Activated CD4-positive, CD25-positive, alpha-beta regulatory T cell treated with anti-CD3 and anti-CD28 coated beads, Interleukin-2, amount 50 U/mL, for 24 hours (primary cell): ENCODE measurements at regions not wholly inside any gene's neighbourhood (a gene's known extent, or its start where the extent isn't known, plus 50 kb on each side); places are given as distances from the start of the nearest gene placed in this dataset.

Experiments
- ATAC-seq, 2 donors: fragments of 150-1000 bp; cut with Tn5 transposase; one replicate each; pipeline ENCODE4 v1.10.0; 2021; ENCODE audit warnings: mild to moderate bottlenecking in 1 of 2, moderate library complexity in 1 of 2

GRCh38 chr16:80489173-80489572 lies 51.6 kb upstream of the DYNLRB2 start:
- no peak for ATAC-seq

GRCh38 chr16:80488167-80488566 lies 52.6 kb upstream of the DYNLRB2 start:
- no peak for ATAC-seq

GRCh38 chr16:80480664-80481063 lies 60.1 kb upstream of the DYNLRB2 start:
- no peak for ATAC-seq

GRCh38 chr16:80477838-80478237 lies 63.0 kb upstream of the DYNLRB2 start:
- ATAC-seq = no peak

GRCh38 chr16:80468029-80468428 lies 72.8 kb upstream of the DYNLRB2 start:
- no peak for ATAC-seq

GRCh38 chr16:80466024-80466987 lies 74.5 kb upstream of the DYNLRB2 start:
- ATAC-seq = peak; percentile 61 to 76

GRCh38 chr16:80463751-80464495 lies 76.9 kb upstream of the DYNLRB2 start:
- no peak for ATAC-seq

GRCh38 chr16:80463326-80463725 lies 77.5 kb upstream of the DYNLRB2 start:
- ATAC-seq = no peak

- no peak for ATAC-seq
Measured at GRCh38 chr16:80462917-80463316, 77.9 kb upstream of the DYNLRB2 start.

GRCh38 chr16:80460988-80461387 lies 79.8 kb upstream of the DYNLRB2 start:
- no peak for ATAC-seq

GRCh38 chr16:80459966-80460365 lies 80.8 kb upstream of the DYNLRB2 start:
- no peak for ATAC-seq

GRCh38 chr16:80459331-80459777 lies 81.4 kb upstream of the DYNLRB2 start:
- ATAC-seq = no peak

GRCh38 chr16:80457871-80458270 lies 82.9 kb upstream of the DYNLRB2 start:
- no peak for ATAC-seq

- no peak for ATAC-seq
Measured at GRCh38 chr16:80454802-80455201, 86.0 kb upstream of the DYNLRB2 start.

- ATAC-seq = no peak
Measured at GRCh38 chr16:80449392-80449791, 91.4 kb upstream of the DYNLRB2 start.

GRCh38 chr16:80447241-80447640 lies 93.6 kb upstream of the DYNLRB2 start:
- no peak for ATAC-seq

- no peak for ATAC-seq
Measured at GRCh38 chr16:80442779-80443178, 98.0 kb upstream of the DYNLRB2 start.

- no peak for ATAC-seq
Measured at GRCh38 chr16:80441935-80442334, 98.9 kb upstream of the DYNLRB2 start.

GRCh38 chr16:80440667-80441066 lies 100.1 kb upstream of the DYNLRB2 start:
- ATAC-seq = no peak

GRCh38 chr16:80437707-80438106 lies 103.1 kb upstream of the DYNLRB2 start:
- ATAC-seq = no peak

- no peak for ATAC-seq
Measured at GRCh38 chr16:80436510-80436909, 104.3 kb upstream of the DYNLRB2 start.

GRCh38 chr16:80433623-80434022 lies 107.2 kb upstream of the DYNLRB2 start:
- no peak for ATAC-seq

GRCh38 chr16:80427795-80428194 lies 113.0 kb upstream of the DYNLRB2 start:
- no peak for ATAC-seq
